MM.1S (cell line): ENCODE measurements at regions not wholly inside any gene's neighbourhood (a gene's known extent, or its start where the extent isn't known, plus 50 kb on each side); places are given as distances from the start of the nearest gene placed in this dataset.

Experiments
- EZH2 ChIP-seq: fragments of 300-600 bp; sonication (generic); optimal IDR thresholded peaks from 2 replicates; pipeline ENCODE3; 2017; ENCODE audit warnings: low read depth, mild to moderate bottlenecking, antibody characterized with exemption, low read length, mixed read lengths
- TF ChIP-seq, protein P1 (sequence below): fragments of 300-600 bp; sonication (generic); IDR thresholded peaks from 2 replicates; pipeline ENCODE4 v1.5.1; 2016; ENCODE audit warnings: antibody characterized with exemption, low read length, mixed read lengths

DNA sequence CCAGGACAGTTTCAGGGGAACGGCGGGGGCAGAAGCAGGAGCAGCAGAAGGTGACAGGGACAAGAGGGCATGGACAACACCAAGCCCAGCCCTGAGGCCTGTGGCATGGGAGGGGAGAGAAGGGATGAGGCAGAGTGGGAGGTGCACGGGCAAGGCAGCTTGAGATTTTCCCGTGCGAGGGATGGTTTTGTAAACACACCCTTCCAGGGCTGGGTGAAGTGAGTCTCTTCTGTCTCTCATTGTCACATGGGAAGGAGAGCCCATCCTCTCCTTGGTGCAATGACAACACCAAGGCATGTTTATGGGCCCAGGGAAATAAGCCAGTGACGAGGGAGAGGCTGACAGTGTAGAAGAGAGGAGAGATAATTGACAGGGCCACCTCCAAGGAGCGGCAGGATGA, 69.6 kb upstream of the RIOK3 start:
- TF ChIP-seq, protein P1, sequence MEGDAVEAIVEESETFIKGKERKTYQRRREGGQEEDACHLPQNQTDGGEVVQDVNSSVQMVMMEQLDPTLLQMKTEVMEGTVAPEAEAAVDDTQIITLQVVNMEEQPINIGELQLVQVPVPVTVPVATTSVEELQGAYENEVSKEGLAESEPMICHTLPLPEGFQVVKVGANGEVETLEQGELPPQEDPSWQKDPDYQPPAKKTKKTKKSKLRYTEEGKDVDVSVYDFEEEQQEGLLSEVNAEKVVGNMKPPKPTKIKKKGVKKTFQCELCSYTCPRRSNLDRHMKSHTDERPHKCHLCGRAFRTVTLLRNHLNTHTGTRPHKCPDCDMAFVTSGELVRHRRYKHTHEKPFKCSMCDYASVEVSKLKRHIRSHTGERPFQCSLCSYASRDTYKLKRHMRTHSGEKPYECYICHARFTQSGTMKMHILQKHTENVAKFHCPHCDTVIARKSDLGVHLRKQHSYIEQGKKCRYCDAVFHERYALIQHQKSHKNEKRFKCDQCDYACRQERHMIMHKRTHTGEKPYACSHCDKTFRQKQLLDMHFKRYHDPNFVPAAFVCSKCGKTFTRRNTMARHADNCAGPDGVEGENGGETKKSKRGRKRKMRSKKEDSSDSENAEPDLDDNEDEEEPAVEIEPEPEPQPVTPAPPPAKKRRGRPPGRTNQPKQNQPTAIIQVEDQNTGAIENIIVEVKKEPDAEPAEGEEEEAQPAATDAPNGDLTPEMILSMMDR, result no peak
- no peak for TF ChIP-seq EZH2
